IMR-90 (cell line): ENCODE measurements at regions not wholly inside any gene's neighbourhood (a gene's known extent, or its start where the extent isn't known, plus 50 kb on each side); places are given as distances from the start of the nearest gene placed in this dataset.

Experiments used
- BHLHE40 ChIP-seq: fragments of 150-350 bp; IDR thresholded peaks from 2 replicates; pipeline ENCODE4 v1.6.1; 2016; ENCODE audit warnings: mild to moderate bottlenecking, low read depth, low read length
- CEBPB ChIP-seq: IDR thresholded peaks from 2 replicates; pipeline ENCODE4 v1.6.1; 2012; ENCODE audit warnings: low read depth, low read length, improper control_type of control experiment
- CTCF ChIP-seq: conservative IDR thresholded peaks from 2 replicates; pipeline ENCODE4 v1.5.1; 2012; ENCODE audit warnings: mild to moderate bottlenecking, low read depth, low read length, improper control_type of control experiment
- MAZ ChIP-seq: IDR thresholded peaks from 2 replicates; pipeline ENCODE4 v1.6.1; 2012; ENCODE audit warnings: low read depth, mild to moderate bottlenecking, low read length, improper control_type of control experiment, moderate library complexity, borderline replicate concordance
- MXI1 ChIP-seq: IDR thresholded peaks from 2 replicates; pipeline ENCODE4 v1.6.1; 2012; ENCODE audit warnings: low read depth, mild to moderate bottlenecking, low read length, moderate library complexity, borderline replicate concordance
- NFE2L2 ChIP-seq: fragments of 150-350 bp; IDR thresholded peaks from 2 replicates; pipeline ENCODE4 v1.6.1; 2016; ENCODE audit warnings: low read depth, mild to moderate bottlenecking, low read length
- POLR2A ChIP-seq: IDR thresholded peaks from 2 replicates; pipeline ENCODE4 v1.6.1; 2012; ENCODE audit warnings: mild to moderate bottlenecking, low read depth, low read length
- RAD21 ChIP-seq: IDR thresholded peaks from 2 replicates; pipeline ENCODE4 v1.6.1; 2012; ENCODE audit warnings: low read length, improper control_type of control experiment
- RCOR1 ChIP-seq: IDR thresholded peaks from 2 replicates; pipeline ENCODE4 v1.6.1; 2012; ENCODE audit warnings: mild to moderate bottlenecking, low read length, improper control_type of control experiment; ENCODE audit not compliant: insufficient replicate concordance
- RFX5 ChIP-seq: IDR thresholded peaks from 2 replicates; pipeline ENCODE4 v1.8.0; 2012; ENCODE audit warnings: low read depth, mild to moderate bottlenecking, low read length, moderate library complexity
- SMC3 ChIP-seq: fragments of 150-350 bp; IDR thresholded peaks from 2 replicates; pipeline ENCODE4 v1.6.1; 2016; ENCODE audit warnings: low read depth, mild to moderate bottlenecking, antibody characterized with exemption, low read length, moderate library complexity
- USF2 ChIP-seq: fragments of 150-350 bp; IDR thresholded peaks from 2 replicates; pipeline ENCODE4 v1.6.1; 2017; ENCODE audit warnings: mild to moderate bottlenecking, antibody characterized with exemption, low read length, low read depth

GRCh38 chr6:74320715-74321114 is 624.7 kb downstream of the CD109 start:
- no peak for TF ChIP-seq RCOR1
- TF ChIP-seq CTCF: no peak
- no peak for TF ChIP-seq MXI1
- TF ChIP-seq CEBPB: no peak
- TF ChIP-seq POLR2A: no peak
- TF ChIP-seq USF2: no peak
- no peak for TF ChIP-seq MAZ
- TF ChIP-seq BHLHE40: no peak
- no peak for TF ChIP-seq RAD21
- no peak for TF ChIP-seq SMC3
- TF ChIP-seq NFE2L2: no peak
- TF ChIP-seq RFX5: no peak
